GM19372 (cell line): ENCODE measurements at regions not wholly inside any gene's neighbourhood (a gene's known extent, or its start where the extent isn't known, plus 50 kb on each side); places are given as distances from the start of the nearest gene placed in this dataset.

ENCODE experiments used
- ATAC-seq: cut with Tn5 transposase; IDR thresholded peaks from one replicate; pipeline ENCODE4 v1.9.1; 2021; ENCODE audit warnings: mild to moderate bottlenecking, low read depth, moderate library complexity; ENCODE audit not compliant: unreplicated experiment

GRCh38 chr6:163776196-163776905 is 361.8 kb downstream of the QKI start:
- no peak for ATAC-seq

- ATAC-seq = no peak
Observed at GRCh38 chr6:163775313-163775712, 360.8 kb downstream of the QKI start.

DNA sequence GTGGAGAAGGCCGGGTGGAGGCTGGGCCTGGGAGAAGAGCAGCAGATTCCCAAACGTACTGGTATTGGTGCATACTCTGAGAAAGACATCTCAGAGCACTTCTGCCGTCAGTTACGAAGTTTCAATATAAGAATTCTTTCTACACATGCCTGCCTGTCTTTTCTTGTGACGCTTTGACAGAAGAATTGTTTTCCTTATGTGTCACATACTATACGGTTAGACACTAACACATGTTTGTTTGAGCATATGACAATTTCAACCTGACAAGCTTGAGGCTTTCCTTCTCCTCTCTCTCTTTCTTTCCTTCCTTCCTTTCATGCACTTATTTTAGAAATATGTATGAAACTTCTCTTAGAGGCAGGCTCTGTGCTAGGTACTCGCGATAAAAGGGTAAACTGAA is 360.0 kb downstream of the QKI start:
- no peak for ATAC-seq

GRCh38 chr6:163773646-163774045 is 359.1 kb downstream of the QKI start:
- ATAC-seq = no peak

GRCh38 chr6:163772701-163773100 is 358.2 kb downstream of the QKI start:
- no peak for ATAC-seq

- no peak for ATAC-seq
Observed at GRCh38 chr6:163771180-163771579, 356.7 kb downstream of the QKI start.

GRCh38 chr6:163768905-163769304 is 354.4 kb downstream of the QKI start:
- no peak for ATAC-seq

DNA sequence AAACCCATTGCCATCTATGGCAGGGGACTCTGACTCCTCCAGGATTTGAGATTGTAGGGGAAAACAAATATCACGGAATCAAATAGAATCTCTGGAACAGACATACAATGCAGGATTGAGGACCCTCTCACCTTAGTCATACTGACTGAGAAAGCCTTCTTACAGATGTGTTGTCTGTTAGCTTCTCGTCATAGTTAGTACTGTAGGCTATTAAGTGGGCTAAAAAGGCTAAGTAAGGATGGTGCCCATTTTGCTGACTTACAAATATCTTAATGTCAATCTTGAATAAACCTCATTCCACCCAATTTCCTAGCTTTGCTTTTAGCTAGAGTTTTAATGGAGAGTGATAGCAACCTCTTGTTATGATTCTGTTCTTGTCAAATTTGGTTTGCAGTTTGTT is 352.4 kb downstream of the QKI start:
- no peak for ATAC-seq

DNA sequence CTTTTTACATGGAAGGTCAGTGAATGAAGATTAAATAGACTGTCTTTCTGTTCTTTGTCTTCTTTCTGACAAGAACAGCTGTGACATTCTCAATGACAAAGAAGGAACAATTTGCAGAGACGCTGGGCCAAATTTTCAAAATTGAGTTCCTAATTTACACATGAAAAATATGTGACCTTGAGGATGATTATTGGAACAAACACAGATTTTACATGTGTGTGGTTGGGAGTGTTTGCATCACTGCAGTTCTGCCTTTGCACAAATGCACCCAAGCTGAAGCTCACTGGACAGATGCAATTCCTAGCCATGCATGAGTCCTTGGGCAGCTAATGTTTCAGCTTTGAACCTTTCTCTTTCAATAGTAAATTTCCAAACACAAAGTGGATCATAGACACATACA is 350.8 kb downstream of the QKI start:
- ATAC-seq = no peak

GRCh38 chr6:163764565-163764964 is 350.0 kb downstream of the QKI start:
- no peak for ATAC-seq

GRCh38 chr6:163761481-163761880 is 347.0 kb downstream of the QKI start:
- ATAC-seq = no peak

DNA sequence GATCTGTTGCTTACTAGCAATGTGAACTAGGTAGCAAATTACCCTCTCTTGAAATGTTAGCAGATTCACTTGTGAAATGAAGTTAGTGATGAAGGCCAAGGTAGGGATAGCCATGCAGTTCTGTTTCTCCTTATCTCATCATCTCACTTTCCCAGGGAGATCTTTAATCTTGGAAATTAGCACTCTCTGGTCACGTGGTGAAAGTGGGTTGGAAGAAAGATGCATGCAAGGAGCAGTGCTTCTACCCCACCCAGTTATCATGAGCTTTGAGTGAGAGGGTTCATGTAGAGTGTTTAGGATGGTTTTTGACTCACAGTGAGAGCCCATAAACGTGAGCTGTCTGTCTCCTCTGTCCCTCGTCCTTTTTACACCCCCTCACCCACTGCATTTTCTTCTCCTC is 346.3 kb downstream of the QKI start:
- ATAC-seq = no peak

GRCh38 chr6:163759542-163759941 is 345.0 kb downstream of the QKI start:
- no peak for ATAC-seq

- no peak for ATAC-seq
Observed at GRCh38 chr6:163757520-163757919, 343.0 kb downstream of the QKI start.

DNA sequence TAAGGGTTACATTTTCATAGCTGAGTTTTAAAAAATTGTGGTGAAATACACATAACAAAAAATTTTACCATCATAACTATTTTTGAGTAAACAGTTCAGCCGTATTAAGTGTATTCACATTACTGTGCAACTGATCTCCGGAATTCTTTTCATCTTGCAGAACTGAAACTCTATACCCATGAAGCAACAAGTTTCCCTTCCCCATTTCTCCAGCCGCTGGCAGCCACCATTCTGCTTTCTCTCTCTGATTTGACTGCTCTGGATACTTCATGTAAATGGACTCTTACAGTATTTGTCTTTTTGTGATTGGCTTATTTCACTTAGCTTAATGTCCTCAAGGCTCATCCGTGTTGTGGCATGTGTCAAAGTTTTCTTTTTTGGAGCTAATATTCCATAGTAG is 341.6 kb downstream of the QKI start:
- peak; percentile 100 for ATAC-seq

DNA sequence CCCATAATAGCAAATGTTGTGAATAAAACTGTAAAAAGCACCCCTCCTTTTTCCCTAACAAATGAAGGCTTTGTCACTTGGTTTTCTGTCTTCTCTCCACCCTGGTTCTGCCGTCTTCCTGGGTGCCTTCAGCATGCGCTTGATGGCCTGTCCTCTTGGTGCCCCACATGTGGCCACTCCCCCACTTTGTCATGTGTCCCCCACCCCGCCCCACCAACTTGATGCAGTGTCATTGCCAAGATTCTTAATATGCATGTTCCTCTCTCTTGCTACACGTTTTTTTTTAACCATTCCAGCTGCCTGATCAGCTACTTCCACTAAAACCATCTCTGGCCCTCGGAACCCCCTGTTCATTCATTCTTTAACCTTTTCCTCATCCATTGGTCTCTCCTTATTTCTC is 340.3 kb downstream of the QKI start:
- ATAC-seq = no peak

DNA sequence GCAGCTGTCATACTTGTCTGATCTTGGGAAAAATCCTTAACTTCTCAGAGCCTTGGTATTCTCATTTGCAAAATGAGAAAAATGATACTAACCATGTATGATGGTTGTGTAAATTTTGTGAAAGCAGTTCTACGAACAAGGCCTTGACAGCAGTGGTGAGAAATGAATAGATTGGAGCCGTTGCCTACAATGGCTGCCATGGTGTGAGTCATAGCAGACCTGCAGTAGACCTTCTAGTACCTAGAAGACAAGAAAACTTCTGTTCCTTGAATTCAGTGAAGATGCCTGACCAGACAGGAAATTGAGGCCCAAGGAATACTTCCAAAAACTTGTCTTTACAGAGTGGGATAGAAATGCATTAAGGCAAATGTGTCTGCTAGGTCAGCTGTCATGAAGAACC is 338.9 kb downstream of the QKI start:
- ATAC-seq = no peak

GRCh38 chr6:163752446-163752845 is 337.9 kb downstream of the QKI start:
- no peak for ATAC-seq

DNA sequence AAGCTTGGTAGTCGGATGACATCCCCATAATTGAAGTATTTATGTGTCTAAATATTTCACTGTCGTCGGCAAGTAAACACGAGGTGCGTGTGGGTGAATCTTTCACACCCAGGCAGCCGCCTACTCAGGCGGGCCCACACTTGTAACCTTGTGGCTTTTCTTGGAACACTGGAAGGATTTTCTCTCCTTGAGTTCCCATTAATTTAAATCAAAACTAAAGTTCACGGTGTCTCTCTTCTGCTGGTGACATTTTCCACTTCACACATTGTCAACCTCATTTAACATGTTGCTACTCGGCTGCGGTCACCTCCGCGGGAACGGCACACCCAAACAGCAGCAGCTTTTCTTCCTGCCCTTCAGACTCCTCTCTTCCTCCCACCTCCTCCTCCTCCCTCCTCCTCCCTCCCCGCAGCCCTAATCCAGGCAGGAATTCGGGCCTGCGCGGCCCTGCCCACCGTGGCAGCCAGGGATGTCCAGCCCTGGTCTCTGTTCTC is 336.6 kb downstream of the QKI start:
- ATAC-seq = no peak

- no peak for ATAC-seq
Observed at GRCh38 chr6:163750431-163751031, 336.0 kb downstream of the QKI start.

GRCh38 chr6:163748886-163749285 is 334.4 kb downstream of the QKI start:
- no peak for ATAC-seq

- no peak for ATAC-seq
Observed at GRCh38 chr6:163748036-163748435, 333.5 kb downstream of the QKI start.
